ENCODE measurements at regions not wholly inside any gene's neighbourhood (a gene's known extent, or its start where the extent isn't known, plus 50 kb on each side); places are given as distances from the start of the nearest gene placed in this dataset.

DNA sequence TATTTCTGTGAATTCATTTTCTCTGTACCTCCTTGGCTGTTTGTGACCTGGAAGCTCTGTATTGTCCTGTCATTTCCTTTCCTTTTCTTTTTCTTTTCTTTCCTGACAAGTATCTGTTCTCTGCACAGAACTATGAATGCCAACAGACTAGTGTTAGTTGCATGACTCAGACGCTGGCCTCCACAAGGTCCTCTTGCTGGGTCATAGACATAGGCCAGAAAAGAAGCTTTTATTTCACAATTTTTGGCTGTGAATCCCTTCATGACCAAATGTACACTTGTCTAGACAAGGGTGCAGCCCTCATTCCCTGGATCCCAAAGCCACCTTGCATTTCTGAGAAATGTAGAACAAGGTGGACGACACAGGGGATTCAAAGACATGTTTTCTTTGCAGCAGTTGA is 104.1 kb upstream of the MTNR1B start:
- ATAC-seq (no peak), DNase-seq (peak in 1 of 4 donors; percentile 6)
- TF ChIP-seq, protein P1, sequence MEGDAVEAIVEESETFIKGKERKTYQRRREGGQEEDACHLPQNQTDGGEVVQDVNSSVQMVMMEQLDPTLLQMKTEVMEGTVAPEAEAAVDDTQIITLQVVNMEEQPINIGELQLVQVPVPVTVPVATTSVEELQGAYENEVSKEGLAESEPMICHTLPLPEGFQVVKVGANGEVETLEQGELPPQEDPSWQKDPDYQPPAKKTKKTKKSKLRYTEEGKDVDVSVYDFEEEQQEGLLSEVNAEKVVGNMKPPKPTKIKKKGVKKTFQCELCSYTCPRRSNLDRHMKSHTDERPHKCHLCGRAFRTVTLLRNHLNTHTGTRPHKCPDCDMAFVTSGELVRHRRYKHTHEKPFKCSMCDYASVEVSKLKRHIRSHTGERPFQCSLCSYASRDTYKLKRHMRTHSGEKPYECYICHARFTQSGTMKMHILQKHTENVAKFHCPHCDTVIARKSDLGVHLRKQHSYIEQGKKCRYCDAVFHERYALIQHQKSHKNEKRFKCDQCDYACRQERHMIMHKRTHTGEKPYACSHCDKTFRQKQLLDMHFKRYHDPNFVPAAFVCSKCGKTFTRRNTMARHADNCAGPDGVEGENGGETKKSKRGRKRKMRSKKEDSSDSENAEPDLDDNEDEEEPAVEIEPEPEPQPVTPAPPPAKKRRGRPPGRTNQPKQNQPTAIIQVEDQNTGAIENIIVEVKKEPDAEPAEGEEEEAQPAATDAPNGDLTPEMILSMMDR (IDR thresholded peaks at IDR 0.05) = no peak
- TF ChIP-seq POLR2A (IDR thresholded peaks at IDR 0.05) = no peak
- Histone ChIP-seq H3K27me3 (no peaks in the 10 kb centered on the region), H3K27ac (no peak overlapping the region), H3K36me3 (replicated peaks in 1 of 2; ENCODE audit: insufficient read depth in 1 of 2, low read depth in 2 of 2) (no peaks in the 10 kb centered on the region), H3K4me1 (no peaks in the 10 kb centered on the region), H3K4me3 (no peak overlapping the region), H3K9me3 (no peaks in the 10 kb centered on the region)
- intact Hi-C loops (cut with DNase I) = no loop called here
- WGBS, 2 donors = 69 to 78% methylated on average over 2 of the region's 2 CpGs

DNA sequence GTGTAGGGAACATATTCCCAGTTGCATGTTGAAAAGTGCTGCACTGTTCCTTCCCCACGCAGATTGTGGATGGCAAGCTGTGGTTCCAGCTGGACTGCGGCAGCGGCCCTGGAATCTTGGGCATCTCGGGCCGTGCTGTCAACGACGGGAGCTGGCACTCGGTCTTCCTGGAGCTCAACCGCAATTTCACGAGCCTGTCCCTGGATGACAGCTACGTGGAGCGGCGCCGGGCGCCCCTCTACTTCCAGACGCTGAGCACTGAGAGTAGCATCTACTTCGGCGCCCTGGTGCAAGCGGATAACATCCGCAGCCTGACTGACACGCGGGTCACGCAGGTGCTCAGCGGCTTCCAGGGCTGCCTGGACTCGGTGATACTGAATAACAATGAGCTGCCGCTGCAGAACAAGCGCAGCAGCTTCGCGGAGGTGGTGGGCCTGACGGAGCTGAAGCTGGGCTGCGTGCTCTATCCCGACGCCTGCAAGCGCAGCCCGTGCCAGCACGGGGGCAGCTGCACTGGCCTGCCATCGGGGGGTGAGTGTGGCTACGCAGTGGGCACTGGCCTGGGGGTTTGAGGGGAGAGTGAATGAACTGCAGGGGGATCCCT is 102.7 kb upstream of the MTNR1B start:
- no peak for TF ChIP-seq POLR2A (IDR thresholded peaks at IDR 0.05)
- TF ChIP-seq, protein P1 (IDR thresholded peaks at IDR 0.05) = no peak
- no peak for DNase-seq
- intact Hi-C loops (cut with DNase I) = no loop called here
- Histone ChIP-seq H3K4me3 (no peak overlapping the region), H3K4me1 (no peaks in the 10 kb centered on the region), H3K27ac (no peak overlapping the region), H3K36me3 (replicated peaks in 1 of 2; ENCODE audit: insufficient read depth in 1 of 2, low read depth in 2 of 2) (no peaks in the 10 kb centered on the region), H3K27me3 (no peaks in the 10 kb centered on the region), H3K9me3 (no peaks in the 10 kb centered on the region)
- 67 to 74% methylated on average over 10 to 38 of the region's 38 CpGs for WGBS, 2 donors
- no peak for ATAC-seq

DNA sequence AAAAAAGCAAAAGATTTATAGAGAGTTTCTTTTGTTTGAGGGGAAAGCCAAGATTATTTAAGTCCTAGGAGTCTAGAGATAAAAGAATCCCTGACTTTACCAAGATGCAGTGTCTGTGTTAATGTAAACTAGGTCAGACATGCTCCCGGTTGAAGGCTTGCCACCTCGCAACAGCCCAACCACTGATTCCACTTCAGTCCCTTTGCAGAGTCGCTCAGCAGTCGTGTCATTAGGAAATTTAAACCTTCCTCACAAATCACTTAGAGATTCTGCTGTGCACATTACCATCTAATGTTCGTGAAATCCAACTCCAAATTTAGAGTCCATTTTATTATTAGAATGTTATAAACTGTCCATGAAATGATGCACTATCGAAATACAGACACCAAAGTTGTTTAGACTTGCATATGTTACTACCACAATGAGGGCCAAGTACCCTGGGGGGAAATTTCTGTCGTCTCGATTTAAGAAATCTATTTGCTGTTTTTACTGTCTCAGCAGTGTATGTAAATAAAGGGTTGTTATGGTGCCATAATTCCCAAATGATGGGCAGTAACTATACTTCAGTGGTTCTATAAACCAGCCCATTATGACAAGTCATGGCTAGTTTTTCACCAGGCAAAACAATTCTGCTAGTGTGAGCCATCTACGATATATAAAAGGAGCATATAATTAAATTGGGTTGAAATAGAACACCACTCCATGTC is 101.4 kb upstream of the MTNR1B start:
- Histone ChIP-seq H3K36me3 (replicated peaks in 1 of 2; ENCODE audit: insufficient read depth in 1 of 2, low read depth in 2 of 2) (no peaks in the 10 kb centered on the region), H3K9me3 (no peaks in the 10 kb centered on the region), H3K27me3 (no peaks in the 10 kb centered on the region), H3K4me3 (no peak overlapping the region), H3K4me1 (no peaks in the 10 kb centered on the region), H3K27ac (no peak overlapping the region)
- intact Hi-C loops (cut with DNase I) = no loop called here
- TF ChIP-seq, protein P1 (IDR thresholded peaks at IDR 0.05) = no peak
- TF ChIP-seq POLR2A (IDR thresholded peaks at IDR 0.05) = no peak
- DNase-seq (no peak), ATAC-seq (no peak)
- WGBS, 2 donors = 70 to 73% methylated on average over 9 of the region's 9 CpGs

DNA sequence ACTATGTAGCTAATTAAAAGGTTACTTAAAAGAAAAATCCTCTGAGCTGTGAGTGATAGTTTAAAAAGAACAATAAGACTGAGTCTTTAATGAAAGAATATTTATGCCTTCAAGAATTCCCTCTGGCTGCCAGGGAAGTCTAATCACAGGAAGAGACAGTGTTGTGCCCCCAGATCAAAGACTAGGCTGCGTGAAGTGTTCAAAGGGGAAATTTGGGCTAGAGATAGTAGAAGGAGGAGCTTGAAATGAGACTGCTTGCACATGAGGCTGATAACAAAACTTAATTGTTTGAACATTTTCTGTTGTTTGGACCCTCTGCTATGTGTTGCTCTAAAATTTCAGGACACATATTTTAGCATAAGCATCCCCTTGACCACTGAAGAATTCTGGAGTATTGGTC is 99.7 kb upstream of the MTNR1B start:
- H3K27me3 ChIP-seq = no peaks in the 10 kb centered on the region
- H3K4me1 ChIP-seq = no peaks in the 10 kb centered on the region
- intact Hi-C loops (cut with DNase I) = no loop called here
- H3K36me3 ChIP-seq (replicated peaks in 1 of 2; ENCODE audit: insufficient read depth in 1 of 2, low read depth in 2 of 2) = no peaks in the 10 kb centered on the region
- TF ChIP-seq, protein P1 (IDR thresholded peaks at IDR 0.05) = no peak
- H3K9me3 ChIP-seq = no peaks in the 10 kb centered on the region
- ATAC-seq (no peak), DNase-seq (no peak)
- no peak overlapping the region for H3K27ac ChIP-seq
- WGBS, 2 donors = 40 to 44% methylated on average over 1 of the region's 1 CpG
- no peak overlapping the region for H3K4me3 ChIP-seq

All from body of pancreas (tissue), 4 donors.